ENCODE measurements at regions not wholly inside any gene's neighbourhood (a gene's known extent, or its start where the extent isn't known, plus 50 kb on each side); places are given as distances from the start of the nearest gene placed in this dataset.

DNA sequence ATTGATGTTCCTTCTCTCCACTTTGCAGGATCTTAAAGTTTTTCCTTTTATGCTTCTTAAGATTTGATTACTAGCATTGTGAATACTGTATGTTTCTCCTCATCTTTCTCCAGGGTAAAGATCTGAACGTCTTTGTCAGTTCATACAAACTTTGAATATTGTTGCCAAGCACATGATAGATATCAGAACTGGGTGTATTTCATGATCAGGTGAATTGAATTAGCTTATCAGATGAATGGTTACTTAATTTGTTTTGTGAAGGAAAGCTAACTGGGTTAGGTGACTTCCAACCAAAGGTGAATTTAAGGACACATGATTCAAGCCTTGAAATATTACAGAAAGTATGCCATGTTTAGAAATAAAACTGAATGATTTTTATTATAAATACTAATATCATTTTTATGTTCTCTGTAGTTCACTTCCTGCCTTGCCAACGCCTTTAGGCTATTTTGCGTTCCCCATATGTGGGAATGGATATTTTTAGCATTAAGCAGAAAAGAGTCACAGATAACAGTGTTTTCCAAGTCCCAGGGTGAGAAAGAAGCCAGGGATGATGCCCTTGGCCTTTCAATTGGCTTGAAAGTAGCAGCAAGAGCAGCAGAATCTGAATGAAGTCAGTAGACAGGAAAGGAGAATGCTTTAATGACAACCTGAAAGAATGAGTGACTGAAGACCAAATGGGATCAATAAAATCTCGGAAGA lies 752.1 kb downstream of the NCAM2 start:
- H3K79me2 ChIP-seq (ENCODE audit: insufficient read depth, low read length) = no peaks in the 10 kb centered on the region
- no peak overlapping the region for H3K4me3 ChIP-seq (replicated peaks in 1 of 2; ENCODE audit: low read depth in 1 of 2, low read length in 2 of 2)
- TF ChIP-seq SIN3A (IDR thresholded peaks at IDR 0.05; ENCODE audit: low read depth) (no peak), EGR1 (IDR thresholded peaks at IDR 0.05; ENCODE audit: low read depth) (no peak), SRF (IDR thresholded peaks at IDR 0.05; ENCODE audit: low read depth) (no peak), JUND (IDR thresholded peaks at IDR 0.05) (no peak), SP1 (IDR thresholded peaks at IDR 0.05; ENCODE audit: low read depth) (no peak), TCF7L2 (IDR thresholded peaks at IDR 0.05; ENCODE audit: borderline replicate concordance, extremely low read depth, insufficient read depth, insufficient read length) (no peak), YY1 (IDR thresholded peaks at IDR 0.05; ENCODE audit: extremely low read depth, insufficient replicate concordance, low read depth, low read length) (no peak), RAD21 (IDR thresholded peaks at IDR 0.05; ENCODE audit: low read depth) (no peak), POLR2AphosphoS5 (IDR thresholded peaks at IDR 0.05; ENCODE audit: low read depth, low read length) (no peak), POLR2A (IDR thresholded peaks at IDR 0.05; ENCODE audit: borderline replicate concordance, extremely low read depth, insufficient read depth, insufficient read length) (no peak), CBX3 (IDR thresholded peaks at IDR 0.05; ENCODE audit: low read depth) (no peak), ZFX (IDR thresholded peaks at IDR 0.05) (no peak), ELF1 (IDR thresholded peaks at IDR 0.05; ENCODE audit: borderline replicate concordance, low read depth) (no peak)
- TF ChIP-seq, protein P1, sequence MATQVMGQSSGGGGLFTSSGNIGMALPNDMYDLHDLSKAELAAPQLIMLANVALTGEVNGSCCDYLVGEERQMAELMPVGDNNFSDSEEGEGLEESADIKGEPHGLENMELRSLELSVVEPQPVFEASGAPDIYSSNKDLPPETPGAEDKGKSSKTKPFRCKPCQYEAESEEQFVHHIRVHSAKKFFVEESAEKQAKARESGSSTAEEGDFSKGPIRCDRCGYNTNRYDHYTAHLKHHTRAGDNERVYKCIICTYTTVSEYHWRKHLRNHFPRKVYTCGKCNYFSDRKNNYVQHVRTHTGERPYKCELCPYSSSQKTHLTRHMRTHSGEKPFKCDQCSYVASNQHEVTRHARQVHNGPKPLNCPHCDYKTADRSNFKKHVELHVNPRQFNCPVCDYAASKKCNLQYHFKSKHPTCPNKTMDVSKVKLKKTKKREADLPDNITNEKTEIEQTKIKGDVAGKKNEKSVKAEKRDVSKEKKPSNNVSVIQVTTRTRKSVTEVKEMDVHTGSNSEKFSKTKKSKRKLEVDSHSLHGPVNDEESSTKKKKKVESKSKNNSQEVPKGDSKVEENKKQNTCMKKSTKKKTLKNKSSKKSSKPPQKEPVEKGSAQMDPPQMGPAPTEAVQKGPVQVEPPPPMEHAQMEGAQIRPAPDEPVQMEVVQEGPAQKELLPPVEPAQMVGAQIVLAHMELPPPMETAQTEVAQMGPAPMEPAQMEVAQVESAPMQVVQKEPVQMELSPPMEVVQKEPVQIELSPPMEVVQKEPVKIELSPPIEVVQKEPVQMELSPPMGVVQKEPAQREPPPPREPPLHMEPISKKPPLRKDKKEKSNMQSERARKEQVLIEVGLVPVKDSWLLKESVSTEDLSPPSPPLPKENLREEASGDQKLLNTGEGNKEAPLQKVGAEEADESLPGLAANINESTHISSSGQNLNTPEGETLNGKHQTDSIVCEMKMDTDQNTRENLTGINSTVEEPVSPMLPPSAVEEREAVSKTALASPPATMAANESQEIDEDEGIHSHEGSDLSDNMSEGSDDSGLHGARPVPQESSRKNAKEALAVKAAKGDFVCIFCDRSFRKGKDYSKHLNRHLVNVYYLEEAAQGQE (IDR thresholded peaks at IDR 0.05; ENCODE audit: low read depth) = no peak
- H3K36me3 ChIP-seq (ENCODE audit: control insufficient read depth in 1 of 2, insufficient read depth in 2 of 2, low read length in 2 of 2) = no peaks in the 10 kb centered on the region
- H3K27me3 ChIP-seq (ENCODE audit: insufficient read depth, low read length) = no peaks in the 10 kb centered on the region
- no peaks in the 10 kb centered on the region for H3K4me1 ChIP-seq (ENCODE audit: control insufficient read depth in 1 of 2, insufficient read depth in 2 of 2, low read length in 2 of 2)
- H4K20me1 ChIP-seq (ENCODE audit: insufficient read depth) = no peaks in the 10 kb centered on the region
- peaks cover 19 to 25% of the 10 kb centered on the region in 2 experiments; a peak in 2 of 4 replicates for H3K9me3 ChIP-seq (ENCODE audit: control insufficient read depth in 1 of 2, insufficient read depth in 1 of 2, low read depth in 1 of 2, low read length in 2 of 2)
- H3K9ac ChIP-seq (ENCODE audit: low read length) = no peak overlapping the region
- ATAC-seq (no peak), DNase-seq (ENCODE audit: low read depth, low spot score) (no peak)
- intact Hi-C loops (cut with micrococcal nuclease) = no loop called here
- RAD21 ChIA-PET (ENCODE audit: low non-redundant PET in 1 of 2, low total read pairs in 2 of 2, uncharacterized antibody in 2 of 2, unreplicated experiment in 2 of 2) = no interaction called here
- no TSS peak for BruUV-seq (replicated peaks)
- no peak overlapping the region for H3K27ac ChIP-seq (ENCODE audit: low read depth, low read length)
- H3K9me2 ChIP-seq (ENCODE audit: insufficient read depth) = no peaks in the 10 kb centered on the region
- no peak overlapping the region for H3K4me2 ChIP-seq (ENCODE audit: low read length)
- H2AFZ ChIP-seq (ENCODE audit: low read depth, low read length, poor library complexity, severe bottlenecking) = no peak overlapping the region
- POLR2A ChIA-PET = no interaction called here
- CTCF ChIA-PET = no interaction called here

Measured in HCT116 (cell line).